ENCODE measurements at regions not wholly inside any gene's neighbourhood (a gene's known extent, or its start where the extent isn't known, plus 50 kb on each side); places are given as distances from the start of the nearest gene placed in this dataset.

GRCh38 chr6:74096329-74096728 lies 400.3 kb downstream of the CD109 start:
- H3K36me3 ChIP-seq (ENCODE audit: control insufficient read depth in 2 of 2, insufficient read depth in 2 of 2, low read length in 2 of 2): no peaks in the 10 kb centered on the region
- no peak overlapping the region for H3K9ac ChIP-seq (ENCODE audit: low read depth in 1 of 2, low read length in 2 of 2)
- H3K27ac ChIP-seq (ENCODE audit: low read depth in 2 of 2, low read length in 2 of 2): no peak overlapping the region
- no peak overlapping the region for H3K4me3 ChIP-seq (ENCODE audit: low read length in 2 of 2)
- no peaks in the 10 kb centered on the region for H3K9me3 ChIP-seq (ENCODE audit: control insufficient read depth in 2 of 2, low read length in 2 of 2)
- no peaks in the 10 kb centered on the region for H3K27me3 ChIP-seq (ENCODE audit: control insufficient read depth in 2 of 2, insufficient read depth in 2 of 2, low read length in 2 of 2)
- no peaks in the 10 kb centered on the region for H3K4me1 ChIP-seq (ENCODE audit: control insufficient read depth in 2 of 2, insufficient read depth in 2 of 2, low read length in 2 of 2)

DNA sequence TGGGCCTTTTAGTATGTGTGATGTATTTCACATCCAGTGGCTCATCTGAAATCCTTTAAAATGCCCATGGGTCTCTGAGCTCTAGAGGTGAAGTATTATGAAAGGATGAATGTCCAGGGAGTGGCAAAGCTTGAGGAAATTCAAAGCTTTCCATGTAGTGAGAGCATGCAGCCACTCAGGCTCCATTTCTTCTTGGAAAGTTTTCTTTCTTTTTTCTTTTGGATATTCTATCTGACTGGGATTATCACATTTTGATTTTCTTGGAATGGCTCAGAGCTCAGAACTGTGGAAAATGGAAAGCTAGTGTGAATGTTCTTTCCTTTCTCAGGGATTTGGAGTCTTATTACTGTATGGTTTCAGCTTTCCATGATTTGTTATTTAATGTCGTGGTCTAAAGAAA lies 397.4 kb downstream of the CD109 start:
- Histone ChIP-seq H3K4me1 (ENCODE audit: control insufficient read depth in 2 of 2, insufficient read depth in 2 of 2, low read length in 2 of 2) (no peaks in the 10 kb centered on the region), H3K9ac (ENCODE audit: low read depth in 1 of 2, low read length in 2 of 2) (no peak overlapping the region), H3K36me3 (ENCODE audit: control insufficient read depth in 2 of 2, insufficient read depth in 2 of 2, low read length in 2 of 2) (no peaks in the 10 kb centered on the region), H3K9me3 (ENCODE audit: control insufficient read depth in 2 of 2, low read length in 2 of 2) (no peaks in the 10 kb centered on the region), H3K4me3 (ENCODE audit: low read length in 2 of 2) (no peak overlapping the region), H3K27ac (ENCODE audit: low read depth in 2 of 2, low read length in 2 of 2) (no peak overlapping the region), H3K27me3 (ENCODE audit: control insufficient read depth in 2 of 2, insufficient read depth in 2 of 2, low read length in 2 of 2) (no peaks in the 10 kb centered on the region)

- Histone ChIP-seq H3K9me3 (ENCODE audit: control insufficient read depth in 2 of 2, low read length in 2 of 2) (no peaks in the 10 kb centered on the region), H3K27me3 (ENCODE audit: control insufficient read depth in 2 of 2, insufficient read depth in 2 of 2, low read length in 2 of 2) (no peaks in the 10 kb centered on the region), H3K9ac (ENCODE audit: low read depth in 1 of 2, low read length in 2 of 2) (no peak overlapping the region), H3K27ac (ENCODE audit: low read depth in 2 of 2, low read length in 2 of 2) (no peak overlapping the region), H3K4me1 (ENCODE audit: control insufficient read depth in 2 of 2, insufficient read depth in 2 of 2, low read length in 2 of 2) (no peaks in the 10 kb centered on the region), H3K4me3 (ENCODE audit: low read length in 2 of 2) (no peak overlapping the region), H3K36me3 (ENCODE audit: control insufficient read depth in 2 of 2, insufficient read depth in 2 of 2, low read length in 2 of 2) (no peaks in the 10 kb centered on the region)
Observed at GRCh38 chr6:74091794-74092157, 395.8 kb downstream of the CD109 start.

- no peaks in the 10 kb centered on the region for H3K27me3 ChIP-seq (ENCODE audit: control insufficient read depth in 2 of 2, insufficient read depth in 2 of 2, low read length in 2 of 2)
- H3K9ac ChIP-seq (ENCODE audit: low read depth in 1 of 2, low read length in 2 of 2): no peak overlapping the region
- H3K9me3 ChIP-seq (ENCODE audit: control insufficient read depth in 2 of 2, low read length in 2 of 2): no peaks in the 10 kb centered on the region
- no peak overlapping the region for H3K4me3 ChIP-seq (ENCODE audit: low read length in 2 of 2)
- no peaks in the 10 kb centered on the region for H3K36me3 ChIP-seq (ENCODE audit: control insufficient read depth in 2 of 2, insufficient read depth in 2 of 2, low read length in 2 of 2)
- H3K4me1 ChIP-seq (ENCODE audit: control insufficient read depth in 2 of 2, insufficient read depth in 2 of 2, low read length in 2 of 2): no peaks in the 10 kb centered on the region
- H3K27ac ChIP-seq (ENCODE audit: low read depth in 2 of 2, low read length in 2 of 2): no peak overlapping the region
Observed at GRCh38 chr6:74091136-74091793, 395.3 kb downstream of the CD109 start.

GRCh38 chr6:74087899-74088298 lies 391.9 kb downstream of the CD109 start:
- Histone ChIP-seq H3K36me3 (ENCODE audit: control insufficient read depth in 2 of 2, insufficient read depth in 2 of 2, low read length in 2 of 2) (no peaks in the 10 kb centered on the region), H3K9ac (ENCODE audit: low read depth in 1 of 2, low read length in 2 of 2) (no peak overlapping the region), H3K4me3 (ENCODE audit: low read length in 2 of 2) (no peak overlapping the region), H3K9me3 (ENCODE audit: control insufficient read depth in 2 of 2, low read length in 2 of 2) (no peaks in the 10 kb centered on the region), H3K27me3 (ENCODE audit: control insufficient read depth in 2 of 2, insufficient read depth in 2 of 2, low read length in 2 of 2) (no peaks in the 10 kb centered on the region), H3K4me1 (ENCODE audit: control insufficient read depth in 2 of 2, insufficient read depth in 2 of 2, low read length in 2 of 2) (no peaks in the 10 kb centered on the region), H3K27ac (ENCODE audit: low read depth in 2 of 2, low read length in 2 of 2) (no peak overlapping the region)

DNA sequence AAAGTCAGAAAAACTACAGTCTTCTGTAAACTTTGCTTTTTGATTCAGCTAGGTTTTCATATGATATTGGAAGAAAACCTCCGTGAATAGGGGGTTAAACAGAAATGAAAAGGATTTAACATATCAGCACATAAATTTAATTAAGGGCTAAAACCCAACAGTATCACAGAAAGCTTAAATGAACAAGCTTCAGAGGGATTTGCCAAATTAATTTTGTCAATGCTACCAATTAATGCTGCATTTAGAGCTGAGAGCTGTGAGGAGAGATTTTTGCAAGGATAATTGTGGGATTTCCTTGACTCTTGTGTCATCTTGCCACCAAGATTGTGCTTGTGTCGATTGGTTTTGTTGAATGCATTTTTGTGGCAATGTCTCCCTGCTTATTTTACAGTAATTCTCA lies 379.9 kb downstream of the CD109 start:
- no peaks in the 10 kb centered on the region for H3K27me3 ChIP-seq (ENCODE audit: control insufficient read depth in 2 of 2, insufficient read depth in 2 of 2, low read length in 2 of 2)
- H3K4me1 ChIP-seq (ENCODE audit: control insufficient read depth in 2 of 2, insufficient read depth in 2 of 2, low read length in 2 of 2): no peaks in the 10 kb centered on the region
- H3K9me3 ChIP-seq (ENCODE audit: control insufficient read depth in 2 of 2, low read length in 2 of 2): no peaks in the 10 kb centered on the region
- H3K27ac ChIP-seq (ENCODE audit: low read depth in 2 of 2, low read length in 2 of 2): no peak overlapping the region
- no peak overlapping the region for H3K4me3 ChIP-seq (ENCODE audit: low read length in 2 of 2)
- H3K9ac ChIP-seq (ENCODE audit: low read depth in 1 of 2, low read length in 2 of 2): no peak overlapping the region
- no peaks in the 10 kb centered on the region for H3K36me3 ChIP-seq (ENCODE audit: control insufficient read depth in 2 of 2, insufficient read depth in 2 of 2, low read length in 2 of 2)

- H3K27me3 ChIP-seq (ENCODE audit: control insufficient read depth in 2 of 2, insufficient read depth in 2 of 2, low read length in 2 of 2): no peaks in the 10 kb centered on the region
- no peaks in the 10 kb centered on the region for H3K9me3 ChIP-seq (ENCODE audit: control insufficient read depth in 2 of 2, low read length in 2 of 2)
- no peak overlapping the region for H3K4me3 ChIP-seq (ENCODE audit: low read length in 2 of 2)
- H3K9ac ChIP-seq (ENCODE audit: low read depth in 1 of 2, low read length in 2 of 2): no peak overlapping the region
- no peak overlapping the region for H3K27ac ChIP-seq (ENCODE audit: low read depth in 2 of 2, low read length in 2 of 2)
- H3K36me3 ChIP-seq (ENCODE audit: control insufficient read depth in 2 of 2, insufficient read depth in 2 of 2, low read length in 2 of 2): no peaks in the 10 kb centered on the region
- H3K4me1 ChIP-seq (ENCODE audit: control insufficient read depth in 2 of 2, insufficient read depth in 2 of 2, low read length in 2 of 2): no peaks in the 10 kb centered on the region
Observed at GRCh38 chr6:74075323-74075722, 379.3 kb downstream of the CD109 start.

- no peaks in the 10 kb centered on the region for H3K36me3 ChIP-seq (ENCODE audit: control insufficient read depth in 2 of 2, insufficient read depth in 2 of 2, low read length in 2 of 2)
- H3K9me3 ChIP-seq (ENCODE audit: control insufficient read depth in 2 of 2, low read length in 2 of 2): no peaks in the 10 kb centered on the region
- H3K4me1 ChIP-seq (ENCODE audit: control insufficient read depth in 2 of 2, insufficient read depth in 2 of 2, low read length in 2 of 2): no peaks in the 10 kb centered on the region
- H3K27ac ChIP-seq (ENCODE audit: low read depth in 2 of 2, low read length in 2 of 2): no peak overlapping the region
- no peak overlapping the region for H3K9ac ChIP-seq (ENCODE audit: low read depth in 1 of 2, low read length in 2 of 2)
- H3K27me3 ChIP-seq (ENCODE audit: control insufficient read depth in 2 of 2, insufficient read depth in 2 of 2, low read length in 2 of 2): no peaks in the 10 kb centered on the region
- no peak overlapping the region for H3K4me3 ChIP-seq (ENCODE audit: low read length in 2 of 2)
Observed at GRCh38 chr6:74074645-74075044, 378.6 kb downstream of the CD109 start.

DNA sequence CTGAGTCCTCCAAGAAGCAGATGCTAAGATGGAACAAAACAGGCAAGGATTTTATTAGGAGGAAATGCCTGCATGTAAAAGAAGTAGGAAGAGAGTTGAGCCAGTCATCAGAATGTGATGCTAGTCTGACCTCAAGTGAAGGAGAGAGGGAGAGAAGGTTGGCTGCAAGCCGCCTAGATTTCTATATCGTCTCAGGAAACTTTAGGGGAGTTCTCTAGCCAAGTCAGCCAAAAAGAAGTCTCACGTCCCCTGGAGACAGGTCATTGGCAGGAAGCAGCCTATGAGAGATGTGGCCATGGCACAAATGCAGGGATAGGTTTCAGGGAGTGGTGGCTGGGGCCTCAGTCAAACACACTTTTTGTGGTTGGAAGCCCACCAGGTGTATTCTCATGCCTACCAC lies 378.0 kb downstream of the CD109 start:
- H3K4me1 ChIP-seq (ENCODE audit: control insufficient read depth in 2 of 2, insufficient read depth in 2 of 2, low read length in 2 of 2): no peaks in the 10 kb centered on the region
- H3K9ac ChIP-seq (ENCODE audit: low read depth in 1 of 2, low read length in 2 of 2): no peak overlapping the region
- no peaks in the 10 kb centered on the region for H3K27me3 ChIP-seq (ENCODE audit: control insufficient read depth in 2 of 2, insufficient read depth in 2 of 2, low read length in 2 of 2)
- no peaks in the 10 kb centered on the region for H3K36me3 ChIP-seq (ENCODE audit: control insufficient read depth in 2 of 2, insufficient read depth in 2 of 2, low read length in 2 of 2)
- H3K9me3 ChIP-seq (ENCODE audit: control insufficient read depth in 2 of 2, low read length in 2 of 2): no peaks in the 10 kb centered on the region
- H3K27ac ChIP-seq (ENCODE audit: low read depth in 2 of 2, low read length in 2 of 2): no peak overlapping the region
- H3K4me3 ChIP-seq (ENCODE audit: low read length in 2 of 2): no peak overlapping the region

DNA sequence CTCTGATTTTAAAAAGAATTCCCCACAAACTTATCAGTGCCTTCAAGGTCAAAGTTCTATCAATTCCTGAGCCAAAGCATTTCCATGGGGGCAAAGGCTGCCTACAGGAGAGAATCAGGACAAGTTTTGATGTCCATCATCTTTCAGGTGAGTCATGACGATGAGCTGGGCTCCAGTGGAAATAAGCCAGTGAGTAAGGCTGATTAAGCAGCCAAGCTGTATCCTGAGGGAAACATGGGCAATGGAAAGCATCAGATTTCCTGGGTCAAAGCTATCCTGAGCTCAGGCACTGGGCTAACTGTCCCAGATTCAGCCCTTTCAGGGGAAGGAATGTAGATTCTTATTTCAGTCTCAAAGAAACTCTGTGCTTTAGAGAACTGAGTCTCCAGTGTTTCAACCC lies 377.4 kb downstream of the CD109 start:
- H3K27ac ChIP-seq (ENCODE audit: low read depth in 2 of 2, low read length in 2 of 2): no peak overlapping the region
- no peaks in the 10 kb centered on the region for H3K27me3 ChIP-seq (ENCODE audit: control insufficient read depth in 2 of 2, insufficient read depth in 2 of 2, low read length in 2 of 2)

GRCh38 chr6:74071214-74071613 lies 375.2 kb downstream of the CD109 start:
- no peaks in the 10 kb centered on the region for H3K9me3 ChIP-seq (ENCODE audit: control insufficient read depth in 2 of 2, low read length in 2 of 2)
- no peaks in the 10 kb centered on the region for H3K4me1 ChIP-seq (ENCODE audit: control insufficient read depth in 2 of 2, insufficient read depth in 2 of 2, low read length in 2 of 2)
- no peak overlapping the region for H3K9ac ChIP-seq (ENCODE audit: low read depth in 1 of 2, low read length in 2 of 2)

More for the DNA sequence above, 377.4 kb downstream of the CD109 start:
- Histone ChIP-seq H3K36me3 (ENCODE audit: control insufficient read depth in 2 of 2, insufficient read depth in 2 of 2, low read length in 2 of 2) (no peaks in the 10 kb centered on the region), H3K9ac (ENCODE audit: low read depth in 1 of 2, low read length in 2 of 2) (no peak overlapping the region), H3K9me3 (ENCODE audit: control insufficient read depth in 2 of 2, low read length in 2 of 2) (no peaks in the 10 kb centered on the region), H3K4me3 (ENCODE audit: low read length in 2 of 2) (no peak overlapping the region), H3K4me1 (ENCODE audit: control insufficient read depth in 2 of 2, insufficient read depth in 2 of 2, low read length in 2 of 2) (no peaks in the 10 kb centered on the region)

More at GRCh38 chr6:74071214-74071613, 375.2 kb downstream of the CD109 start:
- Histone ChIP-seq H3K27ac (ENCODE audit: low read depth in 2 of 2, low read length in 2 of 2) (no peak overlapping the region), H3K36me3 (ENCODE audit: control insufficient read depth in 2 of 2, insufficient read depth in 2 of 2, low read length in 2 of 2) (no peaks in the 10 kb centered on the region), H3K27me3 (ENCODE audit: control insufficient read depth in 2 of 2, insufficient read depth in 2 of 2, low read length in 2 of 2) (no peaks in the 10 kb centered on the region), H3K4me3 (ENCODE audit: low read length in 2 of 2) (no peak overlapping the region)
